Suprapubic skin (tissue), 4 donors: ENCODE measurements at regions not wholly inside any gene's neighbourhood (a gene's known extent, or its start where the extent isn't known, plus 50 kb on each side); places are given as distances from the start of the nearest gene placed in this dataset.

Experiments
- CTCF ChIP-seq, 2 donors: fragments of 200-600 bp in 1 of 2; fragments of 450-650 bp in 1 of 2; sonication (generic) in 1 of 2; IDR thresholded peaks; one replicate each; pipeline ENCODE4 v1.5.1; 2016 to 2019; ENCODE audit warnings: antibody characterized with exemption in 2 of 2, mild to moderate bottlenecking in 1 of 2, moderate library complexity in 1 of 2
- POLR2A ChIP-seq, 2 donors: fragments of 450-650 bp; IDR thresholded peaks; one replicate each; pipeline ENCODE4 v1.6.1; 2017; ENCODE audit warnings: antibody characterized with exemption in 2 of 2, mild to moderate bottlenecking in 2 of 2, moderate library complexity in 2 of 2
- POLR2AphosphoS5 ChIP-seq, 3 donors: sonication (generic); formaldehyde crosslinking; IDR thresholded peaks; one replicate each; pipeline ENCODE4 v1.6.1; 2017; ENCODE audit warnings: antibody characterized with exemption in 3 of 3

GRCh38 chr11:15615398-15616096 lies 500.8 kb downstream of the INSC start:
- TF ChIP-seq CTCF (IDR thresholded peaks at IDR 0.05) (no peak), POLR2A (IDR thresholded peaks at IDR 0.05) (no peak), POLR2AphosphoS5 (IDR thresholded peaks at IDR 0.05) (no peak)
